Naive thymus-derived CD4-positive, alpha-beta T cell (primary cell): ENCODE measurements at regions not wholly inside any gene's neighbourhood (a gene's known extent, or its start where the extent isn't known, plus 50 kb on each side); places are given as distances from the start of the nearest gene placed in this dataset.
"Not testable (repeated sequence)": the region's sequence is repeated elsewhere in the genome, so short reads cannot be mapped to it uniquely, and the experiment has no call there.

Experiments
- ATAC-seq: fragments of 150-1000 bp; cut with Tn5 transposase; 2 replicates; pipeline ENCODE4 v1.10.0; 2021; ENCODE audit warnings: mild to moderate bottlenecking, moderate library complexity
- CTCF ChIA-PET: fragments of 350-600 bp; sonication (Branson Sonifier 250); formaldehyde crosslinking; loops from one replicate; lab custom pipeline; 2021; ENCODE audit warnings: antibody characterized with exemption; lab: Charles Lee
- POLR2A ChIA-PET: fragments of 350-600 bp; sonication (Branson Sonifier 250); formaldehyde crosslinking; loops from one replicate; lab custom pipeline; 2021; ENCODE audit warnings: antibody characterized with exemption, inconsistent platforms; lab: Charles Lee
- DNase-seq, 9 donors: peaks; one replicate each; pipeline versions ENCODE4 v3.0.0 to v3.0.0-alpha.2; 2020 to 2022; ENCODE audit warnings: mixed read lengths in 1 of 9
- H3K27ac ChIP-seq: one replicate; pipeline ENCODE4 v1.7.0; 2013; ENCODE audit warnings: mild to moderate bottlenecking, low read depth, low read length, moderate library complexity
- H3K27me3 ChIP-seq, 2 donors: one replicate each; pipeline ENCODE4 v1.7.0; 2013; ENCODE audit warnings: low read length in 2 of 2, mild to moderate bottlenecking in 2 of 2, moderate library complexity in 2 of 2; ENCODE audit not compliant: control insufficient read depth in 2 of 2, insufficient read depth in 2 of 2
- H3K36me3 ChIP-seq, 3 experiments: 1 replicate in 2 of 3; 2 replicates in 1 of 3; pipeline ENCODE4 v1.7.0; 2013; ENCODE audit warnings: low read length in 3 of 3, mild to moderate bottlenecking in 3 of 3, moderate library complexity in 1 of 3; ENCODE audit not compliant: insufficient read depth in 3 of 3, control insufficient read depth in 2 of 3
- H3K4me1 ChIP-seq, 2 donors: one replicate each; pipeline ENCODE4 v1.7.0; 2013; ENCODE audit warnings: low read length in 2 of 2, mild to moderate bottlenecking in 2 of 2, moderate library complexity in 1 of 2; ENCODE audit not compliant: control insufficient read depth in 2 of 2, insufficient read depth in 2 of 2
- H3K4me3 ChIP-seq: 2 replicates; pipeline ENCODE4 v1.7.0; 2013; ENCODE audit warnings: mild to moderate bottlenecking, low read length
- H3K9me3 ChIP-seq, 3 experiments: 1 replicate in 2 of 3; 2 replicates in 1 of 3; pipeline ENCODE4 v1.7.0; 2013; ENCODE audit warnings: low read length in 3 of 3; ENCODE audit not compliant: control insufficient read depth in 2 of 3
- H3K27ac Mint-ChIP-seq, 9 donors: one replicate each; pipeline ENCODE4 v1.8.0; 2020 to 2022; ENCODE audit warnings: mixed read lengths in 9 of 9, mild to moderate bottlenecking in 8 of 9, moderate library complexity in 5 of 9, inconsistent platforms in 2 of 9
- H3K27me3 Mint-ChIP-seq, 5 donors: one replicate each; pipeline ENCODE4 v1.8.0; 2021 to 2022; ENCODE audit warnings: mixed read lengths in 5 of 5, mild to moderate bottlenecking in 1 of 5
- H3K36me3 Mint-ChIP-seq, 5 donors: one replicate each; pipeline ENCODE4 v1.8.0; 2020 to 2022; ENCODE audit warnings: mixed read lengths in 5 of 5, mild to moderate bottlenecking in 3 of 5, inconsistent platforms in 1 of 5
- H3K4me1 Mint-ChIP-seq, 7 donors: one replicate each; pipeline ENCODE4 v1.8.0; 2020 to 2022; ENCODE audit warnings: mixed read lengths in 7 of 7, mild to moderate bottlenecking in 3 of 7, inconsistent platforms in 1 of 7
- H3K4me3 Mint-ChIP-seq, 10 donors: one replicate each; pipeline ENCODE4 v1.8.0; 2020 to 2022; ENCODE audit warnings: mild to moderate bottlenecking in 10 of 10, mixed read lengths in 10 of 10, moderate library complexity in 6 of 10, inconsistent platforms in 2 of 10
- H3K9me3 Mint-ChIP-seq, 11 donors: one replicate each; pipeline ENCODE4 v1.8.0; 2020 to 2022; ENCODE audit warnings: mixed read lengths in 11 of 11, mild to moderate bottlenecking in 4 of 11, inconsistent platforms in 1 of 11, moderate library complexity in 1 of 11
- intact Hi-C, 2 donors: fragments of 100-400 bp; cut with micrococcal nuclease; formaldehyde crosslinking; loops; one replicate each; pipeline ENCODE4 v1.15.1; 2023

DNA sequence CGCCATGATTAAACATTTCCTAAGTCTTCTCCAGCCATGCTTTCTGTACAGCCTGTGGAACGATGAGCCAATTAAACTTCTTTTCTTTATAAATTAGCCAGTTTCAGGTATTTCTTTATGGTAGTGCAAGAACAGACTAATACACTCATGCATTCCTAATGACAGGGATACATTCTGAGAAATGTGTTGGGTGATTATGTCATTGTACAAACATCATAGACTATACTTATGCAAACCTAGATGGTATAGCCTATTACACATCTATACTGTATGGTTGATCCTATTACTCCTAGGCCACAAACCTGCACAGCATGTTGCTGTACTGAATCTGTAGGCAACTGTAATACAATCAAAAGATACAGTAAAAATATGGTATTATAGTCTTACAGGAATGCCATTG lies 83.1 kb downstream of the ATOH1 start:
- Histone ChIP-seq H3K27me3 (no peaks in the 10 kb centered on the region), H3K36me3 (no peaks in the 10 kb centered on the region), H3K4me3 (no peak overlapping the region), H3K27ac (no peak overlapping the region), H3K4me1 (no peaks in the 10 kb centered on the region), H3K9me3 (no peaks in the 10 kb centered on the region)
- POLR2A ChIA-PET = no interaction called here
- peaks cover 0 to 4% (median 0%) of the 10 kb centered on the region in 11 donors for H3K9me3 Mint-ChIP-seq
- H3K4me1 Mint-ChIP-seq = no peaks in the 10 kb centered on the region
- DNase-seq (no peak), ATAC-seq (no peak)
- H3K27ac Mint-ChIP-seq = no peak overlapping the region
- no peak overlapping the region for H3K4me3 Mint-ChIP-seq
- CTCF ChIA-PET = no interaction called here
- H3K27me3 Mint-ChIP-seq = no peaks in the 10 kb centered on the region
- no peaks in the 10 kb centered on the region for H3K36me3 Mint-ChIP-seq
- intact Hi-C loops = no loop called here

DNA sequence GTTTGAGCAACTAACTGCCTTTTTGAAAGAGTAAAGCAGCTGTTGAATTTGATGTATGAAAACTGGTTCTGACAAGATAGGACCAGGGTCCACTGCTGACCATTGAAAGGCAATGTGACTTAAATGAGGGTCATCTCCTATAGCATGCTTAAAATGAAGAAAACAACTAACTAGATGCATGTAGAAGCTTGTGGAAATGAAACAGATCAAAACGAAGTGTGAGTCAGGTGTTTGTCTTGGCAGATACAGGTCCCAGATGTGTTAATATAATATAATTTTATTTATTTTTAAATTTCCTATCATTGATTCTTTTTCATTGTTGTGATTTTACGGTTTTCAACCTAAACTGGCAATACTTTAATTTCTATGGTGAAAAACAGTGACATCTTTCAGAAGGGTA lies 83.6 kb downstream of the ATOH1 start:
- Histone ChIP-seq H3K27me3 (no peaks in the 10 kb centered on the region), H3K36me3 (no peaks in the 10 kb centered on the region), H3K4me3 (no peak overlapping the region), H3K27ac (no peak overlapping the region), H3K9me3 (no peaks in the 10 kb centered on the region), H3K4me1 (no peaks in the 10 kb centered on the region)
- POLR2A ChIA-PET = no interaction called here
- H3K4me1 Mint-ChIP-seq = no peaks in the 10 kb centered on the region
- intact Hi-C loops = no loop called here
- no peaks in the 10 kb centered on the region for H3K36me3 Mint-ChIP-seq
- DNase-seq = no peak
- H3K27ac Mint-ChIP-seq = no peak overlapping the region
- peaks cover 0 to 4% (median 0%) of the 10 kb centered on the region in 11 donors for H3K9me3 Mint-ChIP-seq
- H3K4me3 Mint-ChIP-seq = no peak overlapping the region
- CTCF ChIA-PET = no interaction called here
- no peaks in the 10 kb centered on the region for H3K27me3 Mint-ChIP-seq
- no peak for ATAC-seq

DNA sequence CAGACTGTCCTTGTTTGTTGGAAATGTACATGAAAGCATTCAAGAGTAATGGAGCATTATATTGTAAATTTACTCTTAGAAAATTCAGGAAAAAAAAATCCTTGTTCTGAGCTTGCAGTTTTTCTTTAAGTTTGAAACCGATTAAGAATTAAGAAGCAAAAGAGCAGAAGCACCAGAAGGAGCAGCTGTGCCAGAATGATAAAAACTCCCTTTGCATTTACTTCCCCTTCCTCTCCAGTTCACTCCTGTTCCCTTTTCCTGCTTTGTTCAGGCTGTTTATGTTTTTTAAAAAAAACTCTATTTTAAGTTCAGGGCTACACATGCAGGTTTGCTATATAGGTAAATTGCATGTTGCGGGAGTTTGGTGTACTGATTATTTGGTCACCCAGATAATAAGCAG lies 90.3 kb downstream of the ATOH1 start:
- no peaks in the 10 kb centered on the region for H3K27me3 Mint-ChIP-seq
- no peak for ATAC-seq
- ChIA-PET POLR2A (no interaction called here), CTCF (no interaction called here)
- intact Hi-C loops = no loop called here
- Histone ChIP-seq H3K27me3 (no peaks in the 10 kb centered on the region), H3K27ac (no peak overlapping the region), H3K9me3 (no peaks in the 10 kb centered on the region), H3K36me3 (no peaks in the 10 kb centered on the region), H3K4me3 (no peak overlapping the region), H3K4me1 (no peaks in the 10 kb centered on the region)
- H3K36me3 Mint-ChIP-seq = no peaks in the 10 kb centered on the region
- no peak overlapping the region for H3K4me3 Mint-ChIP-seq
- H3K27ac Mint-ChIP-seq = no peak overlapping the region
- no peaks in the 10 kb centered on the region for H3K4me1 Mint-ChIP-seq
- peaks cover 0 to 13% (median 3%) of the 10 kb centered on the region in 11 donors for H3K9me3 Mint-ChIP-seq
- DNase-seq = no peak

GRCh38 chr4:93923570-93923969 lies 95.0 kb downstream of the ATOH1 start:
- H3K36me3 Mint-ChIP-seq, H3K4me1 Mint-ChIP-seq, H3K36me3 ChIP-seq, H3K27ac Mint-ChIP-seq, H3K27me3 Mint-ChIP-seq, ATAC-seq, H3K4me1 ChIP-seq, DNase-seq, H3K27ac ChIP-seq, intact Hi-C loops, H3K4me3 ChIP-seq, CTCF ChIA-PET, H3K4me3 Mint-ChIP-seq, POLR2A ChIA-PET, H3K27me3 ChIP-seq, H3K9me3 ChIP-seq: not testable (repeated sequence)
- peaks cover 3 to 24% (median 9%) of the 10 kb centered on the region in 11 donors for H3K9me3 Mint-ChIP-seq

DNA sequence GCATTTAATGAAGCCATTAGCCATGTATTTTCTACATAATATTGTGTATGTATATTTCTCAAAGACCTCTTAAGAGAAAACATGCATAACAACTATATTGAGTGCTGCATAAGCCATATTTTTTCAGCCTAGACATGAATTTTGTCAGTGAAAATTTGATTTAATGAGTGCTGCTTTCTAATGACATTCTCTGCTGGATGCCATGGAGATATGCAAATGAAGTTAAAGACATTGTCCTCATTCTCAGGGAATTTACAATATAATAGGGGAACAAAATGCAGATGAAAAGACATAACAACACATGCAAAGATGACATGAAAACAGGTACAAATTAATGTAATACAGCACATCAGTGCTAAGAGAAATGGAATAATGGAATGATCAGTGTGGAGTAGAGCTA lies 118.7 kb downstream of the ATOH1 start:
- Histone ChIP-seq H3K4me3 (no peak overlapping the region), H3K27ac (no peak overlapping the region), H3K27me3 (no peaks in the 10 kb centered on the region), H3K4me1 (no peaks in the 10 kb centered on the region), H3K9me3 (no peaks in the 10 kb centered on the region), H3K36me3 (no peaks in the 10 kb centered on the region)
- Mint-ChIP-seq H3K9me3 (peaks cover 0 to 14% (median 4%) of the 10 kb centered on the region in 11 donors), H3K4me1 (no peaks in the 10 kb centered on the region), H3K27ac (no peak overlapping the region), H3K36me3 (no peaks in the 10 kb centered on the region), H3K4me3 (no peak overlapping the region), H3K27me3 (no peaks in the 10 kb centered on the region)
- no peak for ATAC-seq
- ChIA-PET POLR2A (no interaction called here), CTCF (no interaction called here)
- intact Hi-C loops = no loop called here
- DNase-seq = no peak

DNA sequence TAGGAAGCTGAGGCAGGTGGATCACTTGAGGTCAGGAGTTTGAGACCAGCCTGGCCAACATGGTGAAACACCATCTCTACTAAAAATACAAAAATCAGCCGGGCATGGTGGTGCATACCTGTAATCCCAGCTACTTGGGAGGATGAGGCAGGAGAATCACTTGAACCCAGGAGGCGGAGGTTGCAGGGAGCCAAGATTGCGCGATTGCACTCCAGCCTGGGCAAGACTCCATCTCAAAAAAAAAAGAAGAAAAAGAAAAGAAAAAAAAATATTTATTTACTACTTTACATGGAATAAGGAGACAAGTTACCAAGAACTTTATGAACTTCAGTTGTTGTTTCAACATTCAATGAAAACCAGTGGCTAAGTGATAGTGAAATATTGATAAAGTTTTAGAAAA lies 121.7 kb downstream of the ATOH1 start:
- intact Hi-C loops, H3K4me3 ChIP-seq, H3K27me3 ChIP-seq, H3K36me3 Mint-ChIP-seq, DNase-seq, H3K4me1 ChIP-seq, H3K36me3 ChIP-seq, POLR2A ChIA-PET, CTCF ChIA-PET, H3K27me3 Mint-ChIP-seq, ATAC-seq, H3K4me1 Mint-ChIP-seq, H3K27ac ChIP-seq, H3K4me3 Mint-ChIP-seq, H3K9me3 ChIP-seq, H3K27ac Mint-ChIP-seq: not testable (repeated sequence)
- H3K9me3 Mint-ChIP-seq = peaks cover 0 to 23% (median 8%) of the 10 kb centered on the region in 11 donors

- ATAC-seq = no peak
- Mint-ChIP-seq H3K27ac (no peak overlapping the region), H3K4me3 (no peak overlapping the region), H3K4me1 (peaks cover 0 to 1% (median 0%) of the 10 kb centered on the region in 7 donors), H3K9me3 (peaks cover 0 to 32% (median 4%) of the 10 kb centered on the region in 11 donors), H3K36me3 (no peaks in the 10 kb centered on the region), H3K27me3 (no peaks in the 10 kb centered on the region)
- intact Hi-C loops = no loop called here
- no peak overlapping the region for H3K4me3 ChIP-seq
- POLR2A ChIA-PET = no interaction called here
- DNase-seq = no peak
- H3K27me3 ChIP-seq = no peaks in the 10 kb centered on the region
- H3K4me1 ChIP-seq = no peaks in the 10 kb centered on the region
- CTCF ChIA-PET = no interaction called here
- no peaks in the 10 kb centered on the region for H3K9me3 ChIP-seq
- no peaks in the 10 kb centered on the region for H3K36me3 ChIP-seq
- no peak overlapping the region for H3K27ac ChIP-seq
Measured at GRCh38 chr4:93957186-93957585, 128.6 kb downstream of the ATOH1 start.
